SK-N-SH (cell line): ENCODE measurements at regions not wholly inside any gene's neighbourhood (a gene's known extent, or its start where the extent isn't known, plus 50 kb on each side); places are given as distances from the start of the nearest gene placed in this dataset.

ENCODE experiments used
- CTCF ChIP-seq: fragments of 200-600 bp; sonication (generic); IDR thresholded peaks from 2 replicates; pipeline ENCODE4 v1.6.1; 2017; ENCODE audit warnings: antibody characterized with exemption, mild to moderate bottlenecking, moderate library complexity
- EP300 ChIP-seq, 2 experiments: IDR thresholded peaks; 2 replicates each; pipeline versions ENCODE4 v1.4.0 to v1.6.1; 2012; ENCODE audit warnings: borderline replicate concordance in 1 of 2, low read depth in 1 of 2, low read length in 1 of 2
- FOXM1 ChIP-seq: IDR thresholded peaks from 2 replicates; pipeline ENCODE4 v1.4.0; 2012; ENCODE audit warnings: low read depth, mild to moderate bottlenecking
- GATA2 ChIP-seq: sonication (generic); formaldehyde crosslinking; IDR thresholded peaks from 2 replicates; pipeline ENCODE4 v1.5.0; 2020; ENCODE audit warnings: mild to moderate bottlenecking, missing genetic modification reagents
- NRF1 ChIP-seq: IDR thresholded peaks from 2 replicates; pipeline ENCODE4 v1.6.1; 2012; ENCODE audit warnings: low read depth, mild to moderate bottlenecking, low read length
- PBX3 ChIP-seq: IDR thresholded peaks from 2 replicates; pipeline ENCODE4; 2012
- POLR2AphosphoS5 ChIP-seq: IDR thresholded peaks from 2 replicates; pipeline ENCODE4 v1.6.1; 2012; ENCODE audit warnings: low read depth, low read length
- RAD21 ChIP-seq: IDR thresholded peaks from 2 replicates; pipeline ENCODE4 v1.6.1; 2012; ENCODE audit warnings: mild to moderate bottlenecking, low read length
- REST ChIP-seq: IDR thresholded peaks from 2 replicates; pipeline ENCODE4 v1.6.1; 2012; ENCODE audit warnings: mild to moderate bottlenecking, low read depth, low read length, moderate library complexity
- RFX5 ChIP-seq: IDR thresholded peaks from 2 replicates; pipeline ENCODE4 v1.6.1; 2012; ENCODE audit warnings: mild to moderate bottlenecking, improper control_type of control experiment, low read length
- TAF1 ChIP-seq: IDR thresholded peaks from 2 replicates; pipeline ENCODE4 v1.6.1; 2012; ENCODE audit warnings: low read depth, mild to moderate bottlenecking, low read length, moderate library complexity, borderline replicate concordance
- TCF12 ChIP-seq: IDR thresholded peaks from 2 replicates; pipeline ENCODE4 v1.4.0; 2012
- USF1 ChIP-seq: IDR thresholded peaks from 2 replicates; pipeline ENCODE4 v1.4.0; 2012; ENCODE audit warnings: low read depth, borderline replicate concordance
- USF2 ChIP-seq: fragments of 150-350 bp; IDR thresholded peaks from 2 replicates; pipeline ENCODE4 v1.6.1; 2017; ENCODE audit warnings: antibody characterized with exemption, low read length, low read depth, borderline replicate concordance

GRCh38 chr18:24811950-24812681 is 351.7 kb downstream of the HRH4 start:
- TF ChIP-seq NRF1 (no peak), USF2 (no peak), CTCF (no peak), TCF12 (no peak), RFX5 (no peak), USF1 (no peak), TAF1 (no peak), RAD21 (no peak), POLR2AphosphoS5 (no peak), FOXM1 (no peak), GATA2 (CRISPR knock-in tag) (no peak), EP300 (IDR thresholded peaks at IDR 0.05; ENCODE audit: borderline replicate concordance in 1 of 2, low read depth in 1 of 2, low read length in 1 of 2) (no peak), REST (no peak), PBX3 (no peak)
